HG03039 (cell line): ENCODE measurements at regions not wholly inside any gene's neighbourhood (a gene's known extent, or its start where the extent isn't known, plus 50 kb on each side); places are given as distances from the start of the nearest gene placed in this dataset.
"Not testable (repeated sequence)": the region's sequence is repeated elsewhere in the genome, so short reads cannot be mapped to it uniquely, and the experiment has no call there.

Experiments
- ATAC-seq: cut with Tn5 transposase; IDR thresholded peaks from one replicate; pipeline ENCODE4 v1.9.1; 2021; ENCODE audit warnings: mild to moderate bottlenecking, moderate library complexity; ENCODE audit not compliant: unreplicated experiment

GRCh38 chr7:119515962-119516361 lies 757.0 kb upstream of the KCND2 start:
- no peak for ATAC-seq

DNA sequence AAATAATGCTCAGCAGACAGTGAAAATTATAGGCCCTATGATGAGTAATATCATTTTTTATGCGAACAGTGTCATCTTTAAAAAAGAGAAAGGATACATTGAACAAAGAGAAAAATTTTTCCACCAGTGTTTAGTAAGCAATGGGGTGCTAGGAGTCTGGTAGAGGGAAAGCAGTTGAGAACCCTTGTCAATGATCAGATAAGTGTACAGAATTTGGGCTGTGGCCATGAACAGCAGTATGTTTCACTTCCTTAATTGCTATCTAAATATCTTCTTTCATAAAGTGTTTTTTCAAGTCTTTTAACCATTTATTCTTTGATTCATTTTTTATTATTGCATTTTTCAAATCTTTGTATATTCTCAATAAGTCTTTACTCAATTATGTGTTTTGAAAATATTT lies 750.7 kb upstream of the KCND2 start:
- no peak for ATAC-seq

- no peak for ATAC-seq
Observed at GRCh38 chr7:119522698-119523097, 750.3 kb upstream of the KCND2 start.

DNA sequence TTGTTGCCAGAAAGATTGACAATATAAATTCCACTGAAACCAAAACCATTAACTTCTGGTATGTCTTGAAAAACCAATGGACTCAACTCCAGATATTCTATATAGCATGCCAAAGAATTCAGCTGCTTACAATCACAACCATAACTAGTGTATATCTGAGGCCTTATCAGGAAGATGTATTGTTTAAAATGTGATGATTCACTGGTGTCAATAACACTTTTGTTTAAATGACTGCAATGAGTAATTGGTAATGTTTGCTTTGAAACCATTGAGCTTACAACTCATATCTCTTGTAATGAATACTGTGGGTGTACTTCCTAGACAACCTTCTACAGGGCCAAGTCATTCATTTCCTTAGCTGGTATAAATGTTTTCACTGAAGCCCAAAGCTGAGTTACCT lies 727.9 kb upstream of the KCND2 start:
- ATAC-seq: no peak

DNA sequence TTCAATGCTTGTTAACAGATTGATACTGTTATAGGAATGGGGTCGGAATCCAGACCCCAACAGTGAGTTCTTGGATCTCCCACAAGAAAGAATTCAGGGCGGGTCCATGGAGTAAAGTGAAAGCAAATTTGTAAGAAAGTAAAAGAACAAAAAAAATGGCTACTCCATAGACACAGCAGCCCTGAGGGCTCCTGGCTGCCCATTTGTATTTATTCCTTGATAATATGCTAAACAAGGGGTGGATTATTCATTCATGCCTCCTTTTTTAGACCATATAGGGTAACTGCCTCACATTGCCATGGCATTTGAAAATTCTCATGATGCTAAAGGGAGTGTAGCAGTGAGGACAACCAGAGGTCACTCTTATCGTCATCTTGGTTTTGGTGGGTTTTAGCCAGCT lies 717.2 kb upstream of the KCND2 start:
- no peak for ATAC-seq

- no peak for ATAC-seq
Observed at GRCh38 chr7:119556436-119556835, 716.5 kb upstream of the KCND2 start.

DNA sequence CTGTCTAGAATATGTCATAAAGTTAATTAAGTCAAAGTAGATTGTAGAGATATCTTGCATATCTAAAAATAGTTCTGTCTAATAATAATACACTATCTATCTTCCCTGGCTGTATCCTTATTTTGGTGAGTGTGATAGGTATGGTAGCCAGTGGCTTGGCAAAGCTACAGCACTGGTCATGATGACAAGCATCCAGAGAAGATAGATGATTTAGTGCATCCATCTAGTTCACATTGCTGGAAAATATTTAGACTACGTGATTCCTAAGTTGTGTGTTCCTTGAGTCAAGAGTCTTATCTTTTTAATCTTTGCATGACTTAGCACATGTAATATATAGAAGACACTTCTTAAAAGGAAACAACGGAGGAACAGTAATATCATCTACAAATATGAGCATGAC lies 711.2 kb upstream of the KCND2 start:
- ATAC-seq: no peak

DNA sequence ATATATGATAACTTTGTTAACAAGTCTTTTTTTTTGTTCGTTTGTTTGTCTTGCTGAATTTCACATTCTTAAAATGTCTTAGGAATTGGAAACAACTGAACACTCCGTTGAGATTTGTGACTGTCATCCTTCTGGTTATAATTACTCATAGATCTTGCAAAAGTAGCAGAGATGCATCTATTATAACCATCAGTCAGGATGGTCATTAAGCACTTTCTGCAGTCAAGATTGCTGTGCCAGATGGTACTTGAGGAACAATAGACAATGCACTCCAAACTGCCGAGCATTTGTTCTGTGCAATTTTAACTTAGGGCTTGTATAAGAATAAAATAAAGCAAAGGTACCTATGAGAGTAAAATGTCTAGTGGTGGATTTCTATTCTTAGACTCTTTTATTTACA lies 710.1 kb upstream of the KCND2 start:
- ATAC-seq: no peak

DNA sequence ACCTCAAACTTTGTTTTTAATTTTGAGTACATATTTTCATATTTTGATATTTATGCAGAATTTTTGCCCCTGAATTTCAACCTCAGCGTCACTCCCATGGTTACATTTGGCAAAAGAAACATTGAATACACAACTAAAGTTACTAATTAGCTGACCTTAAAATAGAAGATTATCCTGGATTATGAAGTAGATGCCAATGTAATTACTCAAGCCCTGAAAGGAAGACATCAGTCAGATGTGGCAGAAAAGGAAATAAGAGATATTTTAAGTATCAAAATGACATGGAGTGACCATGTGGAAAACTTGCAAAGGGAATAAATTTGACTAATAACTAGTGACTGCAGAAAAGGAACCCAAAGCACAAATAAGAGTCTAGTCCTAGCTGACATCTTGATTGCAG lies 701.3 kb upstream of the KCND2 start:
- ATAC-seq: no peak

GRCh38 chr7:119572132-119572531 lies 700.8 kb upstream of the KCND2 start:
- ATAC-seq: no peak

DNA sequence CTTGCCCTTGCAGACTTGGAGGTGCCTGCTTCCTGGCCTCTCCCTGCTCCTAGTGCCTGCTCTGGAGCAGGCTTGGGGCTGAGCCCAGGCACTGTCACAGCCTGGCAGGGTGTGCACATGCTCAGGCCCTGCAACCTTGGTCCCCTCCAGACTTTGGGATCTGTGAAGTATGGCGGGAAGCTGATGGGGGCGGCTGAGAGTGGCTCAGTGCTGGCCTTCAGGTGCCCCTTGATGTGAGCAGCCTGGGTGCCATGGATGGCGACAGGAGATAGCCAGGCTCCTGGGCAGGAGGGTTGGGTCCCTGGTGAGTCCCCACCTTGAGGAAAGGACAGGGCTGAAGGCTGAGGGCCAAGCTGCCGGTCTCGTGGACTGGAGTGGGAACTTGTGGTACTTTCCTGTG lies 700.4 kb upstream of the KCND2 start:
- ATAC-seq: no peak

DNA sequence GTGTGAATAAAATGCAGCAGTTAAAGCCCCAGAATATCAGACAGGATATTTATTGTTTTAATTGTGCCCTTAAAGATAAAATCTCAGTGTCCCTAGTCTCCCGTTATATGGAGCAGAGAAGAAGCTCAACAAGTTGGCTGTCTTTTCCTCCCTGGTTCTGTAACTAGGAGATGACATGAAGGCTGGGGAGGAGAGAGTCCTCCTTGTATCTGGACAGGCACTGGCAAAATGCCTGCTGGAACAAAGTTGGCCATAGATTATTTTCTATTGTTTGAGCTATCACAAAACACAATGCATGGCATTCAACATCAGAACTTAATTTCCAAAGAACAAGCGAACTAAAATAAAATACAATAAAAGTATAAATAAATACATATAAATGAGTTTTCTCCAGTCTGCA lies 694.9 kb upstream of the KCND2 start:
- no peak for ATAC-seq

- ATAC-seq: no peak
Observed at GRCh38 chr7:119594956-119595355, 678.0 kb upstream of the KCND2 start.

DNA sequence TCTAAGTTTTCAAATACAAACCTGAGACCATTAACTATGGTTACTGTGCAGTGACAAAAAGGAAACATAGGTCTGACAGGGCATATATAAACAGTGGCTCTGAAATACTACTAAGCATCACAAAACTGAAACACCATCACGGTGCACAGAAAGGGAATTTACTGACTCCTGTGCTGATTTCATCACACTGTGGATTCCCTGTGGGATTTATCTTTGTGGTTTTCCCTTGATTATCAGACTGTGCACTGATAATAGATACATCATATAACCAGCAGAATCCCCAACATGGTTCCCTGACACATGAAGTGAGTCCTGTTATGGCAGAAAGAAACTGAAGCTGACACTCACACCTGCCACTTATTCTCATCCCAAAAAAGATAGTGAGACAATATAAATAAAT lies 676.3 kb upstream of the KCND2 start:
- no peak for ATAC-seq

- ATAC-seq: no peak
Observed at GRCh38 chr7:119606297-119606696, 666.7 kb upstream of the KCND2 start.

GRCh38 chr7:119620769-119621168 lies 652.2 kb upstream of the KCND2 start:
- no peak for ATAC-seq

DNA sequence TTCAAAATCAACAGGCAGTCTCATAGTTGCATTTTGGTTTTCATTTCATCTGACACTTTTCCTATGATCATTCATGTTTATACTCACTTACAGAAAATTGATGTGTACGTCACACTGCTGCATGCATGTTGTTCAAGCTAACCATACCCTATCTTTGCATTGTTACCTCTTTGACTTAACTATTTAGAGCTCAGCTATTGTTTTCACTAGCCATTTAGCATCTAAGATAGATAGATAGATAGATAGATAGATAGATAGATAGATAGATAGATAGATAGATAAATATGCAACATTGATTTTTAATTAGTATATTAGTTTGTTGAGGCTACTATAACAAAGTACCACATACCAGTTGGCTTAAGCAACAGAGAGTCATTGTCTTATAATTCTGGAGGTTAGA lies 649.5 kb upstream of the KCND2 start:
- ATAC-seq: no peak

DNA sequence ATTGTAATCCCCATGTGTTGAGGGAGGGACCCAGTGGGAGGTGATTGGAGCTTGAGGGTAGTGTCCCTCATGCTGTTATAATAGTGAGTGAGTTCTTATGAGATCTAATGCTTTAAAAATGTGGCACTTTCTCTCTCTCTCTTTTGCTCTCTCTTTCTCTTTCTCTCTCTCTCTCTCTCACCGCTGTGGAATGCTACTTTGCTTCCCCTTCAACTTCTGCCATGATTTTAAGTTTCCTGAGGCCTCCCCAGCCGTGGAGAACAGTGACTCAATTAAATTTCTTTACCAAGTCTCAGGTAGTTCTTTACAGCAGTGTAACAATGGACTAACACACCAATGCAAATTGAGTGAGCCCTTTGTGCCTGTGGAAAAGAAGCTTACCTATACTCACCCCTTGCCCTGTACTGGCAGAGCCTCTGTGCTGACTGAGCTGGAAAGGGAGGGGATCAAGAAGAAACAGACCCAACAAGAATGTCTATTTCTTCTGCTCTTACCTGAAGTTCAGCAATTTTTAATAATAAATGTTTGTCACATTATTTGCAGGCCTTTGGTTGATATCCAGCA lies 642.5 kb upstream of the KCND2 start:
- no peak for ATAC-seq

- ATAC-seq: not testable (repeated sequence)
Observed at GRCh38 chr7:119633812-119634211, 639.2 kb upstream of the KCND2 start.

GRCh38 chr7:119640326-119640725 lies 632.6 kb upstream of the KCND2 start:
- no peak for ATAC-seq

DNA sequence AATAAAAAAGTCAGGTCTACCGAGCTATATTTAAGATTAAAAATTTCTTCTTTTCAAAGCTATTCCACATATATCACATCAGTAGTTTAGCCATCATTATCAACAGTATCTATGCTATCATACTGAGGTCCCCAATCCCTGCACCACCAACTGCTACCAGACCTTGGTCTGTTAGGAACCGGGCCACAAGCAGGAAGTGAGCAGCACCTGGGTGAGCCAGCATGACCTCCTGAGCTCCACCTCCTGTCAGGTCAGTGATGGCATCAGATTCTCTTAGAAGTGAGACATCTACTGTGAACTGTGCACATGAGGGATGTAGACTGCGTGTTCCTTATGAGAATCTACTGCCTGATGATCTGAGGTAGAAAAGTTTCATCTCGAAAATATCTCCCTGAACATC lies 632.1 kb upstream of the KCND2 start:
- no peak for ATAC-seq

DNA sequence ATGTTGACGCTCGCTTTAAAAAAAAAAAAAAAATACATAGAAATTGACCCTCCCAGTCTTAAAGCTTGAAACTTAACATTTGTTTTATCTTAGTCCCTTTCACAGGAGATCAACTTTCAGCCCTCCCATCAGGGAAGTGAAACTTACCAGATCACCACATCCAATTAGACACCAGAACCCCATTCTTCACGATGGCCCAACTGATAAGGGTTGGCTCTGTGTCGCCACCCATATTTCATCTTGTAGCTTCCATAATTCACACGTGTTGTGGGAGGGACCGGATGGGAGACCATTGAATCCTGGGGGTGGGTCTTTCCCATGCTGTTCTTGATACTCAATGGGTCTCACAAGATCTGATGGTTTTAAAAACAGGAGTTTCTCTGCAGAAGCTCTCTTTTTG lies 629.4 kb upstream of the KCND2 start:
- no peak for ATAC-seq

- no peak for ATAC-seq
Observed at GRCh38 chr7:119647286-119647685, 625.7 kb upstream of the KCND2 start.

DNA sequence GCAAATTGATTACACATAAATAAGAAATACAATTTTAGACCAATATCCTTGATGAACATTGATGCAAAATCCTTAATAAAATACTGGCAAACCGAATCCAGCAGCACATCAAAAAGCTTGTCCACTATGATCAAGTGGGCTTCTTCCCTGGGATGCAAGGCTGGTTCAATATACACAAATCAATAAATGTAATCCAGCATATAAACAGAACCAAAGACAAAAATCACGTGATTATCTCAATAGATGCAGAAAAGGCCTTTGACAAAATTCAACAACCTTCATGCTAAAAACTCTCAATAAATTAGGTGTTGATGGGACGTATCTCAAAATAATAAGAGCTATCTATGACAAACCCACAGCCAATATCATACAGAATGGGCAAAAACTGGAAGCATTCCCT lies 624.2 kb upstream of the KCND2 start:
- not testable (repeated sequence) for ATAC-seq
